MCF 10A (cell line): ENCODE measurements at regions not wholly inside any gene's neighbourhood (a gene's known extent, or its start where the extent isn't known, plus 50 kb on each side); places are given as distances from the start of the nearest gene placed in this dataset.
A peak's percentile ranks its signal among the peaks of the same experiment; 100 is the strongest.
"Not testable (repeated sequence)": the region's sequence is repeated elsewhere in the genome, so short reads cannot be mapped to it uniquely, and the experiment has no call there.

ENCODE experiments used
- BruUV-seq: library from RNA; stranded (reverse); fragments of 400-500 nt; replicated peaks from 2 replicates; lab custom pipeline; 2021; lab: Mats Ljungman, UMichigan
- CTCF ChIA-PET: fragments of 300-600 bp; sonication (Branson Sonifier 250); formaldehyde crosslinking; extraction: SDS; loops from one replicate; lab custom pipeline; 2021; ENCODE audit warnings: antibody characterized with exemption, inconsistent platforms; lab: Yijun Ruan, JAX
- POLR2A ChIA-PET: fragments of 300-600, 350-650 bp; sonication (Branson Sonifier 250); formaldehyde crosslinking; extraction: SDS; loops from one replicate; lab custom pipeline; 2020; ENCODE audit warnings: antibody characterized with exemption, inconsistent platforms; lab: Yijun Ruan, JAX
- DNase-seq: peaks from one replicate; pipeline ENCODE4 v3.0.0-alpha.2; 2018; ENCODE audit not compliant: unreplicated experiment
- H3K27ac Mint-ChIP-seq: one replicate; pipeline ENCODE4 v1.8.0; 2022; ENCODE audit warnings: mild to moderate bottlenecking, low read depth, mixed read lengths; ENCODE audit not compliant: unreplicated experiment
- H3K27me3 Mint-ChIP-seq: one replicate; pipeline ENCODE4 v1.8.0; 2022; ENCODE audit warnings: mixed read lengths; ENCODE audit not compliant: insufficient read depth, unreplicated experiment
- H3K36me3 Mint-ChIP-seq: one replicate; pipeline ENCODE4 v1.8.0; 2022; ENCODE audit warnings: mild to moderate bottlenecking, moderate library complexity, mixed read lengths; ENCODE audit not compliant: insufficient read depth, unreplicated experiment
- H3K4me1 Mint-ChIP-seq: one replicate; pipeline ENCODE4 v1.8.0; 2022; ENCODE audit warnings: mixed read lengths; ENCODE audit not compliant: insufficient read depth, unreplicated experiment
- H3K4me3 Mint-ChIP-seq: one replicate; pipeline ENCODE4 v1.8.0; 2022; ENCODE audit warnings: mild to moderate bottlenecking, moderate library complexity, mixed read lengths; ENCODE audit not compliant: unreplicated experiment
- H3K9me3 Mint-ChIP-seq: one replicate; pipeline ENCODE4 v1.8.0; 2022; ENCODE audit warnings: mixed read lengths; ENCODE audit not compliant: unreplicated experiment
- intact Hi-C: fragments of 100-400 bp; cut with micrococcal nuclease; formaldehyde crosslinking; loops from 2 replicates; pipeline ENCODE4 v1.14.1; 2022
- TF ChIP-seq, protein P1 (sequence below): fragments of 200-600 bp; IDR thresholded peaks from one replicate; pipeline ENCODE4 v1.8.0; 2022; ENCODE audit warnings: antibody characterized with exemption, mild to moderate bottlenecking; ENCODE audit not compliant: unreplicated experiment

DNA sequence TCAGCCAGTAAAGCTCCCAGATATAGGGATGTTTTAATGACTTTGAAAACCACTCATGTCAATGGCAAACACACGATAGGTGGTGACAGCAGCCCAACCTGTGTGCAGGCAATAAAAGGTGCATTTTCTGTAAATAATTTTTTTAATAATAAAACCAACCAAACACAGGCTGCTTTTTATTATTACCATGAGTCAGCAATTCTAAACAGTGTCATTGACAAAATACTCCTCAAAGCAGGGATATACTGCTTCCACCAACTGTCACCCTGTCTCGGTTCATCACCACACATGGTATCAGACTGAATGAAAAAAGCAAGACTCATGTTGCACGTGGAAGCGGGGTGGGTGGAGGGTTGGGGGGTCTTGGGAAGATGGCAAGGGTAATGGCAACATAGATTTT lies 195.9 kb downstream of the ANKRD60 start:
- no peak overlapping the region for H3K4me3 Mint-ChIP-seq
- CTCF ChIA-PET = interaction anchor here (0.6 kb wide), 2 partner anchors 94 to 384 kb away, joined by 4 to 6 read pairs; no protein-coding TSS in a partner anchor
- DNase-seq = no peak
- POLR2A ChIA-PET = no interaction called here
- no peaks in the 10 kb centered on the region for H3K9me3 Mint-ChIP-seq
- BruUV-seq = no TSS peak
- TF ChIP-seq, protein P1, sequence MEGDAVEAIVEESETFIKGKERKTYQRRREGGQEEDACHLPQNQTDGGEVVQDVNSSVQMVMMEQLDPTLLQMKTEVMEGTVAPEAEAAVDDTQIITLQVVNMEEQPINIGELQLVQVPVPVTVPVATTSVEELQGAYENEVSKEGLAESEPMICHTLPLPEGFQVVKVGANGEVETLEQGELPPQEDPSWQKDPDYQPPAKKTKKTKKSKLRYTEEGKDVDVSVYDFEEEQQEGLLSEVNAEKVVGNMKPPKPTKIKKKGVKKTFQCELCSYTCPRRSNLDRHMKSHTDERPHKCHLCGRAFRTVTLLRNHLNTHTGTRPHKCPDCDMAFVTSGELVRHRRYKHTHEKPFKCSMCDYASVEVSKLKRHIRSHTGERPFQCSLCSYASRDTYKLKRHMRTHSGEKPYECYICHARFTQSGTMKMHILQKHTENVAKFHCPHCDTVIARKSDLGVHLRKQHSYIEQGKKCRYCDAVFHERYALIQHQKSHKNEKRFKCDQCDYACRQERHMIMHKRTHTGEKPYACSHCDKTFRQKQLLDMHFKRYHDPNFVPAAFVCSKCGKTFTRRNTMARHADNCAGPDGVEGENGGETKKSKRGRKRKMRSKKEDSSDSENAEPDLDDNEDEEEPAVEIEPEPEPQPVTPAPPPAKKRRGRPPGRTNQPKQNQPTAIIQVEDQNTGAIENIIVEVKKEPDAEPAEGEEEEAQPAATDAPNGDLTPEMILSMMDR = no peak
- no peaks in the 10 kb centered on the region for H3K36me3 Mint-ChIP-seq
- no peak overlapping the region for H3K27ac Mint-ChIP-seq
- H3K4me1 Mint-ChIP-seq = no peaks in the 10 kb centered on the region
- H3K27me3 Mint-ChIP-seq = peaks cover 93% of the 10 kb centered on the region
- intact Hi-C loops = no loop called here

DNA sequence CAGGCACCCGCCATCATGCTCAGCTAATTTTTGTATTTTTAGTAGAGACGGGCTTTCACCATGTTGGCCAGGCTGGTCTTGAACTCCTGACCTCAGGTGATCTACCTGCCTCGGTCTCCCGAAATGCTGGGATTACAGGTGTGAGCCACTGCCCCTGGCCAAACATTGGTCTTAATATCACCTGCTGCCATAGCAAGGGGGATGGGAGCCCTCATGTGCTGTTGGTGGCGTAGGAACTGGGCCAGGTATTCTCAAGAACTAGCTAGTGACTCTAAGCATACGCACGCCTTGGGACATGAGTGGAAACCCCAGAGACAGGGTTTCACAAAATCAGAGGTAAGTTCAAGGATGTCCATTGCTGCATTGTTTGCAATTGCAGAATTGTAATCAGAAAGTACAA lies 197.1 kb downstream of the ANKRD60 start:
- POLR2A ChIA-PET, CTCF ChIA-PET, BruUV-seq, H3K4me3 Mint-ChIP-seq, H3K36me3 Mint-ChIP-seq, H3K27ac Mint-ChIP-seq, intact Hi-C loops, DNase-seq, H3K9me3 Mint-ChIP-seq, H3K4me1 Mint-ChIP-seq: not testable (repeated sequence)
- H3K27me3 Mint-ChIP-seq = peaks cover 82% of the 10 kb centered on the region

GRCh38 chr20:58028123-58028522 lies 200.3 kb downstream of the ANKRD60 start:
- DNase-seq = peak; percentile 25
- Mint-ChIP-seq H3K36me3 (no peaks in the 10 kb centered on the region), H3K27me3 (peaks cover 49% of the 10 kb centered on the region), H3K9me3 (no peaks in the 10 kb centered on the region), H3K4me3 (no peak overlapping the region), H3K27ac (no peak overlapping the region), H3K4me1 (no peaks in the 10 kb centered on the region)
- CTCF ChIA-PET = interaction anchor here (1.6 kb wide), 1 partner anchor 59 kb away, joined by 5 read pairs; no protein-coding TSS in a partner anchor
- POLR2A ChIA-PET = no interaction called here
- intact Hi-C loops = no loop called here
- TF ChIP-seq, protein P1 = peak; percentile 21
- BruUV-seq = no TSS peak

GRCh38 chr20:58026361-58026760 lies 202.1 kb downstream of the ANKRD60 start:
- BruUV-seq = no TSS peak
- H3K27ac Mint-ChIP-seq = no peak overlapping the region
- CTCF ChIA-PET = interaction anchor here (1.2 kb wide), 1 partner anchor 92 kb away, joined by 3 read pairs; no protein-coding TSS in a partner anchor
- H3K36me3 Mint-ChIP-seq = no peaks in the 10 kb centered on the region
- intact Hi-C loops = no loop called here
- TF ChIP-seq, protein P1 = no peak
- no peaks in the 10 kb centered on the region for H3K4me1 Mint-ChIP-seq
- DNase-seq = no peak
- H3K9me3 Mint-ChIP-seq = no peaks in the 10 kb centered on the region
- no peak overlapping the region for H3K4me3 Mint-ChIP-seq
- POLR2A ChIA-PET = no interaction called here
- peaks cover 37% of the 10 kb centered on the region for H3K27me3 Mint-ChIP-seq

DNA sequence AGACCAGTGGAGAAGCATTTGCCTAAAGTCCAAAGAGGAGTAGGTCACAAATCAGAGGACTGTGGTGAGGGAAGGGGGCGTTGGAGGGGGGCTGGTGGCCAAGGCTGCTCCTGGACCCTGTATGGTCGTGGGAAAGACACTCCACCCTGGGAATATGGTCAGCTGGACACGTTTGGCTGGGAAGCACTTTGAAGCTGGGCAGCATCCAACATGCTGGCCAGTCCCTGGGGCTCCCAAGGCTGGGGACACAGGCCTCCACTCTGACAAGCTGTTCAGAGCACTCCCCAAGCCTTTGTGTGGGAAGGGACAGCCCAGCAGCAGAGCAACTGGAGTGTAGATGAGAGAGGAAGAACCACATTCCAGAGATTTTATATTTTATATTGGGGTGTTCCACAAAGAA lies 203.2 kb downstream of the ANKRD60 start:
- TF ChIP-seq, protein P1 = no peak
- BruUV-seq = no TSS peak
- Mint-ChIP-seq H3K4me1 (no peaks in the 10 kb centered on the region), H3K27ac (no peak overlapping the region), H3K9me3 (no peaks in the 10 kb centered on the region), H3K36me3 (no peaks in the 10 kb centered on the region), H3K4me3 (no peak overlapping the region), H3K27me3 (peaks cover 26% of the 10 kb centered on the region)
- intact Hi-C loops = no loop called here
- ChIA-PET CTCF (interaction anchor here (1.2 kb wide), 1 partner anchor 91 kb away, joined by 3 read pairs; no protein-coding TSS in a partner anchor), POLR2A (no interaction called here)
- DNase-seq = no peak
